OCI-LY3 (cell line): ENCODE measurements at regions not wholly inside any gene's neighbourhood (a gene's known extent, or its start where the extent isn't known, plus 50 kb on each side); places are given as distances from the start of the nearest gene placed in this dataset.

Experiments used
- H2AFZ ChIP-seq: fragments of 200-600, 300-600 bp; shearing (Covaris generic); 2 replicates; pipeline ENCODE4 v1.6.0; 2014; ENCODE audit warnings: antibody characterized with exemption, low read depth, low read length
- H3K27ac ChIP-seq: fragments of 200-600, 300-600 bp; sonication (generic); 2 replicates; pipeline ENCODE4 v1.5.1; 2014; ENCODE audit warnings: mild to moderate bottlenecking, low read length, moderate library complexity, mixed read lengths
- H3K27me3 ChIP-seq: fragments of 200-600, 300-600 bp; sonication (generic); 2 replicates; pipeline ENCODE4 v1.6.1; 2014; ENCODE audit warnings: low read depth, low read length, mixed read lengths
- H3K36me3 ChIP-seq: fragments of 200-600, 300-600 bp; sonication (generic); replicated peaks from 2 replicates; pipeline ENCODE3; 2014; ENCODE audit warnings: low read depth, low read length, mixed read lengths
- H3K4me1 ChIP-seq: fragments of 300-600, 200-600 bp; sonication (generic); 2 replicates; pipeline ENCODE4 v1.6.1; 2014; ENCODE audit warnings: low read length, mixed read lengths
- H3K4me2 ChIP-seq: fragments of 200-600, 300-600 bp; sonication (generic); 2 replicates; pipeline ENCODE4 v1.6.1; 2014; ENCODE audit warnings: low read length, mixed read lengths
- H3K4me3 ChIP-seq: fragments of 300-600, 200-600 bp; sonication (generic); 2 replicates; pipeline ENCODE4 v1.5.1; 2014; ENCODE audit warnings: antibody characterized with exemption, mild to moderate bottlenecking, low read length, moderate library complexity
- H3K79me2 ChIP-seq: fragments of 300-600, 200-600 bp; shearing (Covaris generic); 2 replicates; pipeline ENCODE4 v1.6.1; 2014; ENCODE audit warnings: mild to moderate bottlenecking, low read length, mixed read lengths
- H3K9ac ChIP-seq: fragments of 300-600, 200-600 bp; shearing (Covaris generic); 2 replicates; pipeline ENCODE4 v1.6.0; 2014; ENCODE audit warnings: mild to moderate bottlenecking, low read length, moderate library complexity
- H3K9me3 ChIP-seq: fragments of 200-600, 300-600 bp; shearing (Covaris generic); 2 replicates; pipeline ENCODE4 v1.6.1; 2014; ENCODE audit warnings: low read length, mixed read lengths; ENCODE audit not compliant: insufficient read depth
- H4K20me1 ChIP-seq: fragments of 200-600, 300-600 bp; sonication (generic); 2 replicates; pipeline ENCODE4 v1.6.1; 2016; ENCODE audit warnings: low read length, mixed read lengths; ENCODE audit not compliant: insufficient read depth
- CTCF ChIP-seq: fragments of 200-600, 300-600 bp; sonication (generic); IDR thresholded peaks from 2 replicates; pipeline ENCODE4 v1.5.1; 2014; ENCODE audit warnings: antibody characterized with exemption, low read length, low read depth
- EZH2phosphoT487 ChIP-seq: fragments of 200-600 bp; shearing (Covaris generic); IDR thresholded peaks from 2 replicates; pipeline ENCODE4 v1.6.1; 2018; ENCODE audit warnings: antibody characterized with exemption, mixed run types, low read depth

GRCh38 chr13:73429701-73430100, 370.9 kb downstream of the KLF5 start:
- H3K79me2 ChIP-seq, result no peaks in the 10 kb centered on the region
- H3K9me3 ChIP-seq, result no peaks in the 10 kb centered on the region
- no peak overlapping the region for H3K4me2 ChIP-seq
- H3K27me3 ChIP-seq, result no peaks in the 10 kb centered on the region
- H3K36me3 ChIP-seq, result no peaks in the 10 kb centered on the region
- H2AFZ ChIP-seq, result no peak overlapping the region
- H3K9ac ChIP-seq, result no peak overlapping the region
- TF ChIP-seq CTCF (no peak), EZH2phosphoT487 (no peak)
- no peak overlapping the region for H3K4me3 ChIP-seq
- no peaks in the 10 kb centered on the region for H4K20me1 ChIP-seq
- H3K27ac ChIP-seq, result no peak overlapping the region
- H3K4me1 ChIP-seq, result peaks cover 38% of the 10 kb centered on the region

- H3K4me1 ChIP-seq, result peaks cover 38% of the 10 kb centered on the region
- H3K4me2 ChIP-seq, result peak overlapping the region; percentile 71
- H4K20me1 ChIP-seq, result no peaks in the 10 kb centered on the region
- no peak overlapping the region for H3K9ac ChIP-seq
- H3K27ac ChIP-seq, result no peak overlapping the region
- H3K27me3 ChIP-seq, result no peaks in the 10 kb centered on the region
- H3K9me3 ChIP-seq, result no peaks in the 10 kb centered on the region
- no peaks in the 10 kb centered on the region for H3K36me3 ChIP-seq
- TF ChIP-seq CTCF (no peak), EZH2phosphoT487 (no peak)
- no peak overlapping the region for H3K4me3 ChIP-seq
- no peak overlapping the region for H2AFZ ChIP-seq
- H3K79me2 ChIP-seq, result no peaks in the 10 kb centered on the region
Measured at GRCh38 chr13:73428706-73429105, 369.9 kb downstream of the KLF5 start.

- Histone ChIP-seq H3K4me2 (peak overlapping the region; percentile 71), H2AFZ (no peak overlapping the region)
Measured at GRCh38 chr13:73428137-73428536, 369.3 kb downstream of the KLF5 start.

GRCh38 chr13:73422973-73423372, 364.2 kb downstream of the KLF5 start:
- Histone ChIP-seq H3K9me3 (no peaks in the 10 kb centered on the region), H3K4me1 (peaks cover 21% of the 10 kb centered on the region), H3K9ac (no peak overlapping the region), H4K20me1 (no peaks in the 10 kb centered on the region), H3K4me2 (no peak overlapping the region), H3K4me3 (no peak overlapping the region), H2AFZ (no peak overlapping the region), H3K79me2 (no peaks in the 10 kb centered on the region), H3K27me3 (no peaks in the 10 kb centered on the region), H3K36me3 (no peaks in the 10 kb centered on the region), H3K27ac (no peak overlapping the region)
- TF ChIP-seq CTCF, result no peak
- TF ChIP-seq EZH2phosphoT487, result no peak

More at GRCh38 chr13:73428137-73428536, 369.3 kb downstream of the KLF5 start:
- H3K9ac ChIP-seq, result no peak overlapping the region
- no peaks in the 10 kb centered on the region for H3K9me3 ChIP-seq
- TF ChIP-seq CTCF (no peak), EZH2phosphoT487 (no peak)
- H3K79me2 ChIP-seq, result no peaks in the 10 kb centered on the region
- H3K36me3 ChIP-seq, result no peaks in the 10 kb centered on the region
- H3K27me3 ChIP-seq, result no peaks in the 10 kb centered on the region
- H3K27ac ChIP-seq, result no peak overlapping the region
- no peaks in the 10 kb centered on the region for H4K20me1 ChIP-seq
- peak overlapping the region; percentile 23; the same call in 1 of the 2 replicates for H3K4me3 ChIP-seq
- H3K4me1 ChIP-seq, result peaks cover 38% of the 10 kb centered on the region
